Endothelial cell of umbilical vein (primary cell): ENCODE measurements at regions not wholly inside any gene's neighbourhood (a gene's known extent, or its start where the extent isn't known, plus 50 kb on each side); places are given as distances from the start of the nearest gene placed in this dataset.

Source experiments
- BruUV-seq: library from RNA; stranded (reverse); fragments of 400-500 nt; replicated peaks from 2 replicates; lab custom pipeline; 2021; lab: Mats Ljungman, UMichigan
- CTCF ChIA-PET: fragments of 300-600, 350-600 bp; sonication (Branson Sonifier 250); formaldehyde crosslinking; loops from one replicate; lab custom pipeline; 2021; ENCODE audit warnings: antibody characterized with exemption, inconsistent platforms; lab: Charles Lee
- POLR2A ChIA-PET: fragments of 300-600, 350-600 bp; sonication (Branson Sonifier 250); formaldehyde crosslinking; loops from one replicate; lab custom pipeline; 2021; ENCODE audit warnings: antibody characterized with exemption, inconsistent platforms; lab: Charles Lee
- DNase-seq: peaks from one replicate; pipeline ENCODE4 v3.0.0-alpha.2; 2011; ENCODE audit warnings: low read depth, low spot score
- FAIRE-seq: peaks from 2 replicates; lab custom pipeline; 2011; peaks lifted over from hg19 to GRCh38; lab: Jason Lieb, UNC
- H2AFZ ChIP-seq: 2 replicates; pipeline ENCODE4 v1.6.0; 2012; ENCODE audit warnings: low read depth, low read length, control low read depth, inconsistent platforms
- H3K27ac ChIP-seq: 2 replicates; pipeline ENCODE4 v1.5.1; 2011; ENCODE audit warnings: low read depth, mild to moderate bottlenecking, control low read depth, low read length, moderate library complexity; ENCODE audit not compliant: insufficient read depth
- H3K27me3 ChIP-seq, 2 experiments: 2 replicates each; pipeline versions ENCODE4 v1.6.0 to v1.6.1; 2011; ENCODE audit warnings: low read length in 2 of 2, mixed read lengths in 1 of 2; ENCODE audit not compliant: control insufficient read depth in 2 of 2, insufficient read depth in 2 of 2
- H3K36me3 ChIP-seq, 2 experiments: 2 replicates in 1 of 2; 3 replicates in 1 of 2; pipeline ENCODE4 v1.5.1; 2011; ENCODE audit warnings: low read length in 2 of 2, mild to moderate bottlenecking in 1 of 2, moderate library complexity in 1 of 2; ENCODE audit not compliant: control insufficient read depth in 2 of 2, insufficient read depth in 2 of 2; ENCODE audit errors: extremely low read depth in 1 of 2
- H3K4me1 ChIP-seq: 3 replicates; pipeline ENCODE4 v1.5.1; 2011; ENCODE audit warnings: mild to moderate bottlenecking, low read length; ENCODE audit not compliant: control insufficient read depth, insufficient read depth; ENCODE audit errors: extremely low read depth
- H3K4me2 ChIP-seq: 2 replicates; pipeline ENCODE4 v1.6.1; 2011; ENCODE audit warnings: low read length, control low read depth, mixed read lengths; ENCODE audit not compliant: insufficient read depth
- H3K4me3 ChIP-seq, 3 experiments: fragments of 200-600 bp in 1 of 3; sonication (generic), shearing (Covaris generic) in 1 of 3; replicated peaks in 1 of 3; 2 replicates each; pipeline ENCODE4 v1.5.1; 2011 to 2016; ENCODE audit warnings: control low read depth in 3 of 3, low read length in 3 of 3, mild to moderate bottlenecking in 2 of 3, inconsistent platforms in 1 of 3, low read depth in 1 of 3, moderate library complexity in 1 of 3; ENCODE audit not compliant: insufficient read depth in 1 of 3
- H3K79me2 ChIP-seq: 2 replicates; pipeline ENCODE4 v1.6.0; 2012; ENCODE audit warnings: low read length, inconsistent platforms; ENCODE audit not compliant: control insufficient read depth, insufficient read depth
- H3K9ac ChIP-seq: replicated peaks from 2 replicates; pipeline ENCODE3; 2011; ENCODE audit warnings: low read length, control low read depth; ENCODE audit not compliant: insufficient read depth; ENCODE audit errors: extremely low read depth
- H3K9me1 ChIP-seq: replicated peaks from 3 replicates; pipeline ENCODE4 v1.6.0; 2011; ENCODE audit warnings: mild to moderate bottlenecking, low read length; ENCODE audit not compliant: control insufficient read depth, insufficient read depth; ENCODE audit errors: extremely low read depth
- H3K9me3 ChIP-seq: replicated peaks from 2 replicates; pipeline ENCODE4 v1.5.1; 2012; ENCODE audit warnings: low read length, inconsistent platforms; ENCODE audit not compliant: control insufficient read depth, insufficient read depth
- H4K20me1 ChIP-seq: replicated peaks from 2 replicates; pipeline ENCODE3; 2011; ENCODE audit warnings: mild to moderate bottlenecking, low read length; ENCODE audit not compliant: control insufficient read depth, insufficient read depth; ENCODE audit errors: extremely low read depth
- FOS ChIP-seq: IDR thresholded peaks from 2 replicates; pipeline ENCODE4 v1.6.1; 2011; ENCODE audit warnings: mild to moderate bottlenecking, low read length, moderate library complexity, borderline replicate concordance; ENCODE audit not compliant: insufficient read depth
- GATA2 ChIP-seq: IDR thresholded peaks from 2 replicates; pipeline ENCODE4 v1.7.0; 2011; ENCODE audit warnings: low read depth, mild to moderate bottlenecking, moderate library complexity, mixed read lengths, low read length; ENCODE audit not compliant: insufficient read length, insufficient read depth
- JUN ChIP-seq: IDR thresholded peaks from 2 replicates; pipeline ENCODE4 v1.6.1; 2011; ENCODE audit warnings: borderline replicate concordance, low read depth; ENCODE audit not compliant: insufficient read length, insufficient read depth
- MAX ChIP-seq: IDR thresholded peaks from 2 replicates; pipeline ENCODE4 v1.6.1; 2011; ENCODE audit not compliant: insufficient read depth, insufficient read length
- MYC ChIP-seq: IDR thresholded peaks from one replicate; pipeline ENCODE4 v1.6.1; 2011; ENCODE audit warnings: mild to moderate bottlenecking, low read depth, low read length
- POLR2A ChIP-seq: IDR thresholded peaks from 2 replicates; pipeline ENCODE4 v1.6.1; 2012; ENCODE audit warnings: low read depth, mild to moderate bottlenecking, control low read depth, low read length
- POLR2AphosphoS5 ChIP-seq: IDR thresholded peaks from 2 replicates; pipeline ENCODE4 v1.6.1; 2012; ENCODE audit warnings: low read depth, mild to moderate bottlenecking, control low read depth, low read length, moderate library complexity; ENCODE audit not compliant: insufficient read depth
- dilution Hi-C: fragments of 300-500 bp; cut with MboI; formaldehyde crosslinking; loops from one replicate; pipeline ENCODE4 v1.15.0; 2019; ENCODE audit warnings: low sequenced_read_pairs; ENCODE audit not compliant: extremely low pct_ligation_motif_present
- intact Hi-C: fragments of 100-400 bp; cut with micrococcal nuclease; formaldehyde crosslinking; loops from one replicate; pipeline ENCODE4 v1.10.0; 2022
- TF ChIP-seq, protein P1 (sequence below), 2 donors: IDR thresholded peaks; 1 replicate in 1 of 2; 2 replicates in 1 of 2; pipeline ENCODE4 v1.5.1; 2011; ENCODE audit warnings: low read length in 2 of 2, mild to moderate bottlenecking in 2 of 2, moderate library complexity in 2 of 2, control low read depth in 1 of 2, inconsistent platforms in 1 of 2, low read depth in 1 of 2; ENCODE audit not compliant: insufficient read depth in 1 of 2; ENCODE audit errors: extremely low read depth in 1 of 2

DNA sequence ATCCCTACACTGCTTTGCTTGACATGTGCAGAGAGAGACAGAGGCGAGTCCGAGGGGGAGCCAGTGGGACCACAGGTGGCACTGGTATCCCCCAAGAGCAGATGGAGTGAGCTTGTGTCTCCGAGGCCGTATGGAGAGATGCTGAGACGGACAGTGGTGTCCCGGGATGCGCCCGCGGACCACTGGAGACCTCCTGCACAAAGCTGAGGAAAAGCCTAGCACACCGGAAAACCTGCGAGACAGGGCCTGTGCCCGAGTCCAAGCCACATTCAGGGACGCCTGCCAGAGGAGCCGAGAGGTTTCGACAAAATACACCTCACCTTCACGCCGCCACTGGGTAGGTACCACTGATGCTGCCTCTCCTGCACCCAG, 66.0 kb upstream of the ZNF527 start:
- Histone ChIP-seq H3K9me1 (no peaks in the 10 kb centered on the region), H3K27ac (no peak overlapping the region), H3K36me3 (no peaks in the 10 kb centered on the region), H4K20me1 (no peaks in the 10 kb centered on the region), H3K79me2 (no peaks in the 10 kb centered on the region), H3K9ac (no peak overlapping the region), H3K4me1 (no peaks in the 10 kb centered on the region), H3K27me3 (no peaks in the 10 kb centered on the region), H3K4me2 (no peak overlapping the region), H2AFZ (no peak overlapping the region), H3K4me3 (no peak overlapping the region), H3K9me3 (peaks cover 3% of the 10 kb centered on the region)
- TF ChIP-seq POLR2AphosphoS5 = no peak
- TF ChIP-seq, protein P1, sequence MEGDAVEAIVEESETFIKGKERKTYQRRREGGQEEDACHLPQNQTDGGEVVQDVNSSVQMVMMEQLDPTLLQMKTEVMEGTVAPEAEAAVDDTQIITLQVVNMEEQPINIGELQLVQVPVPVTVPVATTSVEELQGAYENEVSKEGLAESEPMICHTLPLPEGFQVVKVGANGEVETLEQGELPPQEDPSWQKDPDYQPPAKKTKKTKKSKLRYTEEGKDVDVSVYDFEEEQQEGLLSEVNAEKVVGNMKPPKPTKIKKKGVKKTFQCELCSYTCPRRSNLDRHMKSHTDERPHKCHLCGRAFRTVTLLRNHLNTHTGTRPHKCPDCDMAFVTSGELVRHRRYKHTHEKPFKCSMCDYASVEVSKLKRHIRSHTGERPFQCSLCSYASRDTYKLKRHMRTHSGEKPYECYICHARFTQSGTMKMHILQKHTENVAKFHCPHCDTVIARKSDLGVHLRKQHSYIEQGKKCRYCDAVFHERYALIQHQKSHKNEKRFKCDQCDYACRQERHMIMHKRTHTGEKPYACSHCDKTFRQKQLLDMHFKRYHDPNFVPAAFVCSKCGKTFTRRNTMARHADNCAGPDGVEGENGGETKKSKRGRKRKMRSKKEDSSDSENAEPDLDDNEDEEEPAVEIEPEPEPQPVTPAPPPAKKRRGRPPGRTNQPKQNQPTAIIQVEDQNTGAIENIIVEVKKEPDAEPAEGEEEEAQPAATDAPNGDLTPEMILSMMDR (IDR thresholded peaks at IDR 0.05; ENCODE audit: extremely low read depth in 1 of 2, insufficient read depth in 1 of 2, low read depth in 1 of 2, low read length in 2 of 2) = no peak
- no peak for TF ChIP-seq FOS
- TF ChIP-seq POLR2A = no peak
- TF ChIP-seq GATA2 = no peak
- TF ChIP-seq JUN = no peak
- no TSS peak for BruUV-seq
- FAIRE-seq (no peak), DNase-seq (no peak)
- dilution Hi-C loops = no loop called here
- POLR2A ChIA-PET = no interaction called here
- CTCF ChIA-PET = no interaction called here
- intact Hi-C loops = no loop called here

DNA sequence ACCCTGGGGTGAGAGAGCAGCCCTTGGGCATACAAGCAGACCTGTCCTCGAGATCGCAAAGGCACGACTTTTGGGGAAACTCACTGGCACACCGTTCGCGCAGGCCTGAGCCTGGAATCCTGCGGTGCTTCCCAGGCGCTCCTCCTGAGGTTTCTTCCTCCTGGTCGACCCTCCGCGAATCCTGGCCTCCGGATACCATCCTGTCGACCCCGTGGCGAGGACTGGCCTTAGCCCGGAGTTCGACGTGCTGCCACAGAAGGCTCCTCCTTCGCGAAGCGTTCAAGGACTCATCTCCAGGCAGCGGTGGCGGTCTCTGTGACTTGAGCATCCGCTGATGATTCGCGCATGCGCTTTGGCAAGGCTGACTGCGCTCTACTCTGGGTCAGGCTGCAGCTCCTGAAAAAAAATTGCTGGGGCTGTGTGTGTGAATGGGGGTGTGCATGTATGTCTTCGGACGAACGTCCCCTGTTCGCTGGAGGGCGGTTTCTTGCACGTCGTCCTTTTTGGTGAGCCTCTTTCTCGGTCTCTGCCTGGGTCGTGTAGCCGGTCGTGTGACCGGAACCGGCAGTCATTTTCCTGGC, 64.4 kb upstream of the ZNF527 start:
- no peak overlapping the region for H3K4me2 ChIP-seq
- POLR2A ChIA-PET = no interaction called here
- dilution Hi-C loops (no loop called here), intact Hi-C loops (no loop called here)
- H3K27me3 ChIP-seq = no peaks in the 10 kb centered on the region
- no peak overlapping the region for H2AFZ ChIP-seq
- H3K9me3 ChIP-seq = peaks cover 3% of the 10 kb centered on the region
- no peaks in the 10 kb centered on the region for H4K20me1 ChIP-seq
- no peaks in the 10 kb centered on the region for H3K4me1 ChIP-seq
- CTCF ChIA-PET = no interaction called here
- H3K9ac ChIP-seq = no peak overlapping the region
- H3K79me2 ChIP-seq = no peaks in the 10 kb centered on the region
- BruUV-seq = no TSS peak
- no peaks in the 10 kb centered on the region for H3K36me3 ChIP-seq
- DNase-seq (no peak), FAIRE-seq (no peak)
- TF ChIP-seq MAX (no peak), POLR2AphosphoS5 (no peak), FOS (no peak), MYC (no peak)
- H3K9me1 ChIP-seq = no peaks in the 10 kb centered on the region
- H3K27ac ChIP-seq = no peak overlapping the region
- H3K4me3 ChIP-seq = no peak overlapping the region
